HG03520 (cell line): ENCODE measurements at regions not wholly inside any gene's neighbourhood (a gene's known extent, or its start where the extent isn't known, plus 50 kb on each side); places are given as distances from the start of the nearest gene placed in this dataset.

Experiments
- ATAC-seq: cut with Tn5 transposase; IDR thresholded peaks from one replicate; pipeline ENCODE4 v1.9.1; 2021; ENCODE audit warnings: mild to moderate bottlenecking, moderate library complexity; ENCODE audit not compliant: unreplicated experiment

- ATAC-seq: no peak
Observed at GRCh38 chr12:89901319-89901718, 192.7 kb upstream of the ATP2B1 start.

DNA sequence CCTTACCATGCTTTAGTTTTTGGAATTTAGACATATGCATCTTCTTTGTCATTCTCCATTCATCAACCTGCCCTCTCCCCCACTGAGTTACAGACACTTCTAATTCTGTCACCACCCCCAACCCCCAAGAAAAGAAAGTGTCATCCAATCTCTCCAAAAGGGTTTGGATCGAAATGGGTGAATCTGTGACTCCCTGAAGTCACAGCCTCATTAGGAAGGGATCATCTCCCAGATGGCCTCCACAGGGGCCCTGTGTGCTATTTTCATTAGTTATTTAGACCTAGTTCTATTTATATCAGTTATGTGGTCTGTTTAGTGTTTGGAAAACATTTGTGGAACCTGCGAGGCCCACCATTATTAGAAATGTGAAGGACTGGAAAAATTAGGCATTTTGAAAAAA is 191.0 kb upstream of the ATP2B1 start:
- no peak for ATAC-seq

DNA sequence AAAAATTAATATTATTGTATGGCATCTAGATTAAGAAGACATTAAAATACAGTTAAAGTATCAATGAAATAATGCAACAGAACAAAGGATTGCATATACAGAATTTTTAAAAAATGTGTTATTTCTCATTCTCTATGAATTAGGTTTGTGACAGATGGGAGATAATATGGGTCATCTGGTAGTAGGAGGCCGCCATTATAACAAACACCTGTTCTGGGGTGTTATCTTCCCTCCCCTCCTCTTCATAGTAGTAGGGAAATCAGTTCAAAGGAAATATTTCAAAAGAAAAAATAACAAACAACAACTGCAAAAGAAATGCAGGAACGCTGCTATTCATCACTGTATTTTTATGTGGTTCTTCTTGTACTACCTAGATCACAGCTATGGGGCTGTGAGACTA is 187.0 kb upstream of the ATP2B1 start:
- no peak for ATAC-seq

- no peak for ATAC-seq
Observed at GRCh38 chr12:89895101-89895500, 186.5 kb upstream of the ATP2B1 start.

GRCh38 chr12:89893972-89894706 is 185.5 kb upstream of the ATP2B1 start:
- no peak for ATAC-seq

GRCh38 chr12:89892436-89892835 is 183.8 kb upstream of the ATP2B1 start:
- no peak for ATAC-seq

GRCh38 chr12:89891933-89892332 is 183.3 kb upstream of the ATP2B1 start:
- no peak for ATAC-seq

- no peak for ATAC-seq
Observed at GRCh38 chr12:89890161-89890560, 181.5 kb upstream of the ATP2B1 start.

DNA sequence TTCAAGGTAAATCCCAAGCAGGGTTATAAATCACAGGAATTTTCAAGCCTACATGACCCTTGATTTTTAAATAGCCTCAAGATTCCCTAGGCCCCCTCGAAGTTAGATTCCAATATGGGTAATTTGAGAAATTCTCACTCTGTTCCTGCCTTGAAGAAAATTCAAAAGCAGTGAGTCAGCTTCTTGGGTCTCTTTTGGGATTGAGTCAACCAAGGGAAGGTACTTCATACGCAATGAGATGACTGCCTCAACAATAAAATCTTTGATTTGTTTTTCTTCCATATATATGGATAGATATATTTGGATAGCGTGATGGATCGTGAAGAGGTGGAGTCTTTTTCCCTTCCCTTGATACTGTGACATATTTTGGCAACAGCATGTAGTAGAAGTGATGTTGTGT is 180.4 kb upstream of the ATP2B1 start:
- ATAC-seq: no peak

GRCh38 chr12:89884952-89885351 is 176.3 kb upstream of the ATP2B1 start:
- no peak for ATAC-seq

- no peak for ATAC-seq
Observed at GRCh38 chr12:89884416-89884898, 175.8 kb upstream of the ATP2B1 start.

GRCh38 chr12:89883630-89884389 is 175.2 kb upstream of the ATP2B1 start:
- ATAC-seq: no peak

GRCh38 chr12:89882792-89883191 is 174.2 kb upstream of the ATP2B1 start:
- ATAC-seq: no peak

GRCh38 chr12:89882050-89882449 is 173.4 kb upstream of the ATP2B1 start:
- peak; percentile 36 for ATAC-seq

DNA sequence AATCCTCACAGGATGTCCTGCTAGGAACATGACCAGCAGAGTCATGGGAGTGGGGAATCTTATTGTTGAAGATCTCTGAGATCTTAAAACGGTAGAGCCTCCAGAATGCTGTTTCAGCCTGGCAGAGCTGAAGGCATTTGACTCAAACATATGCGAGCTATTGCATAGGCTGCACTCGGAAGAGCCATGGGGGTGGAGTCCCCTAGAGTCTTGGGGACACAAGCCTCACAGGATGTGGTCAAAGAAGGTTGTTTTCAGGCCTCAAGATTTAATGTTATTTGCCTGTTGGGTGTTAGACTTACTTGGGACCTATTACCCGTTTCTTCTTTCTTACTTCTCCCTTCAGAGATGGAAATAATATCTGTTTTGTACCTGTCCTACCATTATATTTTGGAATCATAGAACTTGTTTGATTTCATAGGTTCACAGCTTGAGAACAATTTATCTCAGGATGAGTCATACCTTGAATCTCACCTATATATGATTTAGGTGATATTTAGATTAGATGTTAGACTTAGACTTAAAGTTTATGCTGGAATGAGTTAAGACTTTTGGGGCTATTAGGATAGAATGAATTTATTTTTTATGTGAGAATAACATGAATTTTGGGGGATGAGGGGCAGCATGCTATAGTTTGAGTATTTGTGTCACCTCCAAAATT is 172.2 kb upstream of the ATP2B1 start:
- peak; percentile 95 for ATAC-seq

DNA sequence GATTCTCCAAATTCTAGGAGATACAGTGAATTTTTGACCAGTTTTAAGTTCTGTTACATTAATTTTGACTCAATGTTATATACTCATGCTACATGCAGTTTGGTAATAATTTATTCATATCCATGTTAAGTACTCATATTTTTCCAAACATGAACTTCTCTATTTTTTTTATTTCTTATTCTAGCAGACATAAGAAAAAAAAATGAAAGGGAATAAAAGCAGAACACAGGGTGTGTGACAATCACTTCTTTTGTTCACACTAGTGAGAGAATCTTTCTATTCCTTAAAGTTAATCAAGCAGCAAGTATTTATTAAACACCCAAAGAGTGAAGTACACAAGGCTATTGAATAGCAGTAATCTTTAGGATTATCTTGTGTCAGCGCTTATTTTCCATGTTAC is 171.1 kb upstream of the ATP2B1 start:
- ATAC-seq: no peak

DNA sequence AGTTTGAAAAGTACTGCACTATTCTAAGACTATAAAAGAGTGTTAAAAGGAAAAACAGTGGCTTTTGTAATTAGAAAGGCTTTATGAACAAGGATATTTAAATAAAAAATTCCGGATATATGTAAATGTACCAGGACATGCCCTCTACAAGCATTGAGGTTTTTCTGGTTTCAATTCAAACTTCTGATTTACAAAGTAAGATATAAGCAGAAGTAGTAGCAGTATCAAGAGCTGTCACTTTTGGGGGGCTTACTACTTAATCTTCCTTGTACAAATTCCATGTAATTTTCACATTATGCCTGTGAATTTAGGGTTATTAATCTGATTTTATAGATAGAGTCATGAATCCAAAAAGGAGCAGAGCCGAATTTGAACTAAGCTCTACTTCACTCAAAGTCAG is 170.3 kb upstream of the ATP2B1 start:
- ATAC-seq: no peak

GRCh38 chr12:89878327-89878726 is 169.7 kb upstream of the ATP2B1 start:
- ATAC-seq: no peak

- no peak for ATAC-seq
Observed at GRCh38 chr12:89877671-89878070, 169.0 kb upstream of the ATP2B1 start.

GRCh38 chr12:89877136-89877535 is 168.5 kb upstream of the ATP2B1 start:
- ATAC-seq: no peak

GRCh38 chr12:89875809-89876208 is 167.2 kb upstream of the ATP2B1 start:
- ATAC-seq: no peak

- no peak for ATAC-seq
Observed at GRCh38 chr12:89875225-89875624, 166.6 kb upstream of the ATP2B1 start.
